Peyer's patch (tissue), 4 donors: ENCODE measurements at regions not wholly inside any gene's neighbourhood (a gene's known extent, or its start where the extent isn't known, plus 50 kb on each side); places are given as distances from the start of the nearest gene placed in this dataset.
"Not testable (repeated sequence)": the region's sequence is repeated elsewhere in the genome, so short reads cannot be mapped to it uniquely, and the experiment has no call there.

ENCODE experiments used
- DNase-seq, 3 donors: peaks; one replicate each; pipeline ENCODE4 v3.0.0-alpha.2; 2017 to 2019
- H3K27ac ChIP-seq, 4 donors: fragments of 200-600 bp; sonication (generic); one replicate each; pipeline ENCODE4 v1.5.1; 2016 to 2019
- H3K27me3 ChIP-seq, 2 donors: fragments of 200-600 bp; sonication (generic); one replicate each; pipeline ENCODE4 v1.5.1; 2019
- H3K36me3 ChIP-seq, 3 donors: fragments of 200-600 bp; sonication (generic); one replicate each; pipeline ENCODE4 v1.5.1; 2016 to 2019
- H3K4me1 ChIP-seq, 4 donors: fragments of 200-600 bp; sonication (generic); one replicate each; pipeline ENCODE4 v1.5.1; 2016 to 2019
- H3K4me3 ChIP-seq, 4 donors: fragments of 200-600 bp; sonication (generic); 1 replicate in 3 of 4; 2 replicates in 1 of 4; pipeline ENCODE4 v1.5.1; 2016 to 2019; ENCODE audit warnings: mild to moderate bottlenecking in 1 of 4
- H3K9me3 ChIP-seq, 4 donors: fragments of 200-600 bp; sonication (generic); one replicate each; pipeline ENCODE4 v1.5.1; 2016 to 2019; ENCODE audit warnings: mild to moderate bottlenecking in 1 of 4
- CTCF ChIP-seq, 6 experiments: fragments of 450-650 bp in 4 of 6; fragments of 200-600 bp in 2 of 6; sonication (generic) in 1 of 6; IDR thresholded peaks; one replicate each; pipeline ENCODE4 v1.5.1; 2017 to 2019; ENCODE audit warnings: antibody characterized with exemption in 6 of 6, mild to moderate bottlenecking in 3 of 6, moderate library complexity in 1 of 6
- POLR2A ChIP-seq, 2 donors: fragments of 450-650 bp; IDR thresholded peaks; one replicate each; pipeline ENCODE4 v1.5.1; 2017; ENCODE audit warnings: antibody characterized with exemption in 2 of 2, mild to moderate bottlenecking in 2 of 2, moderate library complexity in 2 of 2

DNA sequence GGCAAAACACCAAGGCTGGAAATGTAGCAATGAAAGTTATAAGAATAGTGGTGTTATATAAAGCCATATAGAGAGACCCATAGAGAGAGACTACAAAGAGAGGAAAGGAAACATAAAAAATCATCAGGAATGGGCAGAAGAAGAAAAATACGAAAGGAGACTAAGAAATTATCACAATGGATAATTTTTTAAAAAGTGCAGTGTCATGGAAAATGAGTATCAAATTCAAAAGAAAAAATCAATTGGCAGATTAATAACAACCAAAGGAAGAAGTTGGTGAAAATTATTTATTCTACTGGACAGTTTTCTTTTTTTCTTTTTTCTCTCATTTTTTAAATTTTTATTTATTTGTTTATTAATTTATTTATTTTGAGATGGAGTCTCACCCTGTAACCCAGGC lies 1488.4 kb upstream of the WWC1 start:
- TF ChIP-seq CTCF (IDR thresholded peaks at IDR 0.05) = no peak
- TF ChIP-seq POLR2A (IDR thresholded peaks at IDR 0.05) = no peak
- DNase-seq = no peak
- Histone ChIP-seq H3K4me3 (no peak overlapping the region), H3K4me1 (no peaks in the 10 kb centered on the region), H3K9me3 (no peaks in the 10 kb centered on the region), H3K36me3 (no peaks in the 10 kb centered on the region), H3K27ac (no peak overlapping the region), H3K27me3 (no peaks in the 10 kb centered on the region)

GRCh38 chr5:166804223-166804622 lies 1487.2 kb upstream of the WWC1 start:
- not testable (repeated sequence) for H3K27ac ChIP-seq, DNase-seq, H3K27me3 ChIP-seq

DNA sequence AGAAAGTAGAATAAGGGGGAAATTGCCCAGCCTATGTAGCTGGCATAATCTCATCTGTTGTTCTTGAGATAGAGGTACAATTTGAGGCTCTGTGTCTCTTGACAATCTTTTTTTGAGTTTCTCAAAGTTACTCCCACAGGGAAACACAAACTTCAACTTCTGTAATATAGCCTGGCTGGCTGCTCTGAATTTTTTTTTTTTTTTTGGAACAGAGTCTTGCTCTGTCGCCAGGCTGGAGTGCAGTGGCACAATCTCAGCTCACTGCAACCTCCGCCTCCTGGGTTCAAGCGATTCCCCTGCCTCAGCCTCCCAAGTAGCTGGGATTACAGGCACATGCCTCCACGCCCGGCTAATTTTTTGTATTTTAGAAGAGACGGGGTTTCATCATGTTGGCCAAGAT lies 1486.8 kb upstream of the WWC1 start:
- H3K9me3 ChIP-seq, H3K4me3 ChIP-seq, DNase-seq, H3K27ac ChIP-seq, H3K27me3 ChIP-seq, H3K4me1 ChIP-seq, H3K36me3 ChIP-seq: not testable (repeated sequence)

More at GRCh38 chr5:166804223-166804622, 1487.2 kb upstream of the WWC1 start:
- H3K9me3 ChIP-seq, H3K4me3 ChIP-seq, H3K36me3 ChIP-seq, H3K4me1 ChIP-seq: not testable (repeated sequence)

DNA sequence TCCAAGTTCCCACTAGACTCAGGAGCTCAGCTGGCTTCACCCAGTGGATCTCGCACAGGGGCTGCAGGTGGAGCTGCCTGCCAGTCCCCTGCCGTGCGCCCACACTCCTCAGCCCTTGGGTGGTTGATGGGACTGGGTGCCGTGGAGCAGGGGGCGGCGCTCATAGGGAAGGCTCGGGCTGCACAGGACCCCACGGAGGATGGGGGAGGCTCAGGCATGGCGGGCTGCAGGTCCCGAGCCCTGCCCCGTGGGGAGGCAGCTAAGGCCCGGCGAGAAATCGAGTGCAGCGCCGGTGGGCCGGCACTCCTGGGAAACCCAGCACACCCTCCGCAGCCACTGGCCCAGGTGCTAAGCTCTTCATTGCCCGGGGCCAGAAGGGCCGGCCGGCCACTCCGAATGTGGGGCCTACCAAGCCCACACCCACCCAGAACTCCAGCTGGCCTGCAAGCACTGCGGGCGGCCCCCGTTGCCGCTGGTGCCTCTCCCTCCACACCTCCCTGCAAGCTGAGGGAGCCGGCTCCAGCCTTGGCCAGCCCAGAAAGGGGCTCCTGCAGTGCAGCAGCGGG lies 1481.3 kb upstream of the WWC1 start:
- H3K36me3 ChIP-seq, H3K27me3 ChIP-seq, H3K4me3 ChIP-seq, H3K9me3 ChIP-seq, H3K4me1 ChIP-seq, H3K27ac ChIP-seq, DNase-seq: not testable (repeated sequence)

- TF ChIP-seq POLR2A (IDR thresholded peaks at IDR 0.05) (no peak), CTCF (IDR thresholded peaks at IDR 0.05) (no peak)
Observed at GRCh38 chr5:166810721-166811120, 1480.7 kb upstream of the WWC1 start.

DNA sequence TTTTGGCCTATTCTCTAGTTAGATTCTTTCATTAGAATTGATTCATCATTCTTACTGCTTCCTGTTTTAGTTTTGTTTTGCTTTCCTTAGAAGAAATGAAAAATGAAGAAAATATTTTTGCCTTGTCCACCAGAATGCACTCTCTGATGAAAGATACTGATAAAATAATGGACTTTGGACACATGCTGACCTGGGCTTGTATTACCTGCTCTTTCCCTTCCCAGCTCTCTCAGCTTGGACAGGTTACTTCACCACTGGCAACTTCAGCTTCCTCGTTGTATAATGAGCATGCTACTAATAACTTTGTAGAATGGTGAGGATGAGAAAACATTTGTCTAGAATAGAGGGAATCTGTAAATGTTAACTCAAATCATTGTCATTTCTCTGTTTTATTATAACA lies 1468.1 kb upstream of the WWC1 start:
- TF ChIP-seq CTCF (IDR thresholded peaks at IDR 0.05) (no peak), POLR2A (IDR thresholded peaks at IDR 0.05) (no peak)

More at GRCh38 chr5:166810721-166811120, 1480.7 kb upstream of the WWC1 start:
- H3K9me3 ChIP-seq = peaks cover 0 to 4% (median 0%) of the 10 kb centered on the region in 4 donors
- H3K27me3 ChIP-seq = no peaks in the 10 kb centered on the region
- no peak for DNase-seq
- H3K36me3 ChIP-seq = no peaks in the 10 kb centered on the region
- H3K4me1 ChIP-seq = no peaks in the 10 kb centered on the region
- H3K4me3 ChIP-seq = no peak overlapping the region
- H3K27ac ChIP-seq = no peak overlapping the region

DNA sequence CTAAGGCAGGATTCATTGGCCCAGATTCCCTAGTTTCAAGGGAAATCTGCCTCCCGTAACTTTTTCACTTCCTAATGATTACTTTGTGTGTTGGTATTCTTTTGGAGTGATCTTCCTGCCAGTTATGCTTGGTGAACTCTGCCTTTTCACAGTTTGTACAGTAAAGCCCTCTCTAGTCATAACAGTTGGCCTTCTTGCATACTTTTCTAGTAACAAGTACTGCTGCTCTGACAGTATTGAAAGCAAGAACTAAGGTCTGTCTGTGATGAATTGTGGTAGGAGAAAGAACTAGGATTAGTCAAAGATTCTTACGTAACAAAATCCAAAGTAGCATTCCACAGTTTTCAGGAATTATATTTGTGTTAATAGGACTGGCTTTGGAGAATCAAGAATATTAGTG lies 1457.2 kb upstream of the WWC1 start:
- H3K4me3 ChIP-seq = no peak overlapping the region
- H3K27me3 ChIP-seq = no peaks in the 10 kb centered on the region
- H3K36me3 ChIP-seq = no peaks in the 10 kb centered on the region
- H3K9me3 ChIP-seq = no peaks in the 10 kb centered on the region
- H3K27ac ChIP-seq = no peak overlapping the region
- no peak for TF ChIP-seq CTCF (IDR thresholded peaks at IDR 0.05)
- TF ChIP-seq POLR2A (IDR thresholded peaks at IDR 0.05) = no peak
- H3K4me1 ChIP-seq = no peaks in the 10 kb centered on the region
- no peak for DNase-seq

More for the DNA sequence above, 1468.1 kb upstream of the WWC1 start:
- H3K27me3 ChIP-seq = no peaks in the 10 kb centered on the region
- H3K4me1 ChIP-seq = no peaks in the 10 kb centered on the region
- no peak for DNase-seq
- H3K9me3 ChIP-seq = no peaks in the 10 kb centered on the region
- H3K27ac ChIP-seq = no peak overlapping the region
- no peaks in the 10 kb centered on the region for H3K36me3 ChIP-seq
- no peak overlapping the region for H3K4me3 ChIP-seq
